ENCODE measurements at regions not wholly inside any gene's neighbourhood (a gene's known extent, or its start where the extent isn't known, plus 50 kb on each side); places are given as distances from the start of the nearest gene placed in this dataset.

DNA sequence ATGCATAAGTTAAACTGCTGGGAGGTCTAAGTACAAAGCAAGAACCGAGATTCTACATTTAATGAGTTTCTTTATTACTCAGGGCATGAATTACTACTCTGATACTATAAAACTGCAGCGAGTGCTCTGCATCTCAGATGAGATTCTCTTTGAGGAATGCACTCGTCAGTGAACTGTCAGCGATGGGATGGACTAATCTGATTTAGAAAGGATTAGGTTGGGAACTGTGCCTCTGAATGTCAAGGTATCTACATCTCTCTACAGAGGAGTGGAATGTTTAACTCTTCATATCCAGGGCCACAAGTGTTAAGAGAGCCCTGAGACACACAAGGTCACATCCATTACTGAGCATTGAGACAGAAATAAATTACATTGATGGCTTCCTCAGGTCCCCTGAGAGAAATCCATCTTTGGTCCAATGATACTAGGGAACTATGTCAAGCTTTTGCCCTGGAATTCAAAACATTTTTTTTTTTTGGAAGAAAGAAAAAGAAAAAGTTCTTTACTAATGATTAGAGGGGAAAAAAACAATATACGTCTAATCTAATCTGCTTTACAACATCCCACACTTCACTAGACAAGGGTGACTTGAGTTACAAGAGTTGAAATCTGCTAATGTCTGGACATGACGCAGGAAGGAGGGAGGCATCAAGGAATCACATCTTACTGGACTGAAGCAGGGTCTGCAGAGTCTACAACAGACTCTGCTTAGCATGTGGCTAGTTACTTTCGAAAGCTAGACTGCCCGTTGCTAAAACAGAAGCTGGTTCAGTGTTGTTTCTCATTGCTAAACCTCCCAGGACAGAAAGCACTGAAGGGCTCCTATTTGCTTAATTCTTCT lies 270.0 kb upstream of the TLE4 start:
- Histone ChIP-seq H3K4me3 (no peak overlapping the region), H3K27ac (no peak overlapping the region), H3K27me3 (replicated peaks) (no peaks in the 10 kb centered on the region), H3K4me1 (replicated peaks) (no peaks in the 10 kb centered on the region), H3K9me3 (replicated peaks) (no peaks in the 10 kb centered on the region), H3K36me3 (no peaks in the 10 kb centered on the region)
- no peak for DNase-seq (ENCODE audit: low read depth in 1 of 2, low spot score in 2 of 2)

DNA sequence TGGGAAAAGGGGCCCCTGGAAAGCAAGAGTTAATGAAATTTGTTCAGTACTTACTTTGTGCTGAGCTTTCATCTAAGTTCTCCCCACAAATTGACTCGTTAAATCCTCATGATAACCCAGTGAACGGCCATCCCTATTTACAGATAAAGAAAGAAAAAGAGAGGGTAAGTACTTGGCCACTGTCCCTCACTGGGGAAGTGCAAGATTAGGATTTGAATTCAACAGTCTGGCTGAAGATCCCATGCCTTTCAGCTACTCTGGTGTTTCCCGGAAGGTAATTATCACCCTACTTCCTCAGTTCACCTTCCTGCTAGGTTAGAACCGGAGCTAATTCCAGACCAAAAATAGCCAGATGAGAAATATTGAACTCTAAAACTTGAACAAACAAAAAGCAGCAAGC lies 269.2 kb upstream of the TLE4 start:
- no peaks in the 10 kb centered on the region for H3K27me3 ChIP-seq (replicated peaks)
- no peak for DNase-seq (ENCODE audit: low read depth in 1 of 2, low spot score in 2 of 2)
- H3K4me1 ChIP-seq (replicated peaks), result no peaks in the 10 kb centered on the region
- no peak overlapping the region for H3K4me3 ChIP-seq
- no peak overlapping the region for H3K27ac ChIP-seq
- H3K36me3 ChIP-seq, result no peaks in the 10 kb centered on the region
- H3K9me3 ChIP-seq (replicated peaks), result no peaks in the 10 kb centered on the region

DNA sequence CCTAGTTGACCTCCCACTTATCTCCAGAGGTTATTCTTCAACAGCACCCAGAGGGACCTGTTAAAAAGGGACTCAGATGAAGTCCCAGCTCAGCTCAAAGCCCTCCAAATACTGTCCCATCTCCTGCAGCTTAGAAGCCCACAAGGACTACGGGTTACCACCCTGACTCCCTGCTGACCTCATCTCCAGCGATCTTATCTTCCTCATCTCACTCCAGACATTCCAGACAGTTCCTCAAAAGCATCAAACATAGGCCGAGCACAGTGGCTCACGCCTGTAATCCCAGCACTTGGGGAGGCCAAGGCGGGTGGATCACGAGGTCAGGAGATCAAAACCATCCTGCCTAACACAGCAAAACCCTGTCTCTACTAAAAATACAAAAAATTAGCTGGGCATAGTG lies 263.8 kb upstream of the TLE4 start:
- H3K4me3 ChIP-seq, result no peak overlapping the region
- no peak for DNase-seq (ENCODE audit: low read depth in 1 of 2, low spot score in 2 of 2)
- H3K9me3 ChIP-seq (replicated peaks), result no peaks in the 10 kb centered on the region

DNA sequence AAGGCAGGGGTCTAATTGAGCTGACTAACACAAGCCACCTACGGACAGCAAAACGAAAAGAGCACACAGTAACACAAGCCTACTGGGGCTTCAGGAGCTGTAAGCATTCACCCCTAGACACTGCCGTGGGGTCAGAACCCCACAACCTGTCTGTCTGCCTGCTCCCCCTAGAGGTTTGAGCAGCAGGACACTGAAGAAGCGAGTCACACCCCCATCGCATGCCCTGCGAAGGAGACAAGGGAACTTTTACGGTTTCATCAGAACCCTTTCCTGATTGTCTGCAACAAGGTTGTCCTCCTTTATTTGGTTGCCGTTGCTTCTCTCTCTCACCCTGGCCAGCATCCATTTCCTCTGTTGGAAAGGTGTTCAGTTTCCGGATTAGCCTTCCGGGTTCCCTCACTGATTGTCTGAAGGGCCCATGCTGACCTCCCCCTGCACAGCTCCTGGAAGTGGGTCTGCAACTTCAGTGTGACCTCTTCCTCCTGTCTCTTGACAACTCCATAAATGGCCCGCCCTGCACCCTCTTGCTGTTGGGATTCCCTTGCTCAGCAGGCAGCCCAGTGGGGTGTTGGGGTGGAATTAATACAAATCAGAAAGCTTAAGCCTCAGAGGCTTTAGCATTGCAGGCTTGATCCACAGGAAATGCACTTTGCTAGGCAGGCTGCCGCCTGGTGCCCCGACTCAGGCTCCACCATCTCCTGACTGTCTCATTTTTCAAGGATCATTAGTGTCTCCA lies 258.9 kb upstream of the TLE4 start:
- Histone ChIP-seq H3K4me1 (replicated peaks) (no peaks in the 10 kb centered on the region), H3K9me3 (replicated peaks) (no peaks in the 10 kb centered on the region), H3K27me3 (replicated peaks) (no peaks in the 10 kb centered on the region), H3K36me3 (no peaks in the 10 kb centered on the region), H3K4me3 (no peak overlapping the region), H3K27ac (no peak overlapping the region)
- DNase-seq (ENCODE audit: low read depth in 1 of 2, low spot score in 2 of 2), result no peak

More for the DNA sequence above, 263.8 kb upstream of the TLE4 start:
- Histone ChIP-seq H3K36me3 (no peaks in the 10 kb centered on the region), H3K27ac (no peak overlapping the region), H3K27me3 (replicated peaks) (no peaks in the 10 kb centered on the region), H3K4me1 (replicated peaks) (no peaks in the 10 kb centered on the region)

DNA sequence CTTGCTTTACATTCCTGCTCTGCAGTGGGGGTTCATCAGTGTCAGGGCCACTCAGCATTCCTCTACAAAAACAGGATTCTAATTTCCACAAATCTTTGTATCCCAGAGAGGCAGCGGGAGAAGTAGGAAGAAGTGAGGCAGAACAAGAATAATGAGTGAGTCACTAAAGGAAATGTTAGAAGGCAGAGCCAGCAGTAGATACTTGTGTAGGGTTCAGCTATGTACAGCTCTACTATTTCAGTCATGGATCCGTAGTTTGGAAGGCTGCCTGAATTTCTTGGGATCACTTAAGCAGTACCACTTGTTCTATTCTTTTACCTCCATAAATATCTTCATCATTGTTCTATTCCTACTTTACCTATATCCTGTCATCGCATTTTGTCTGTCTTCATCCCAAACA lies 246.3 kb upstream of the TLE4 start:
- no peaks in the 10 kb centered on the region for H3K9me3 ChIP-seq (replicated peaks)
- no peak for DNase-seq (ENCODE audit: low read depth in 1 of 2, low spot score in 2 of 2)
- H3K27ac ChIP-seq, result no peak overlapping the region
- no peaks in the 10 kb centered on the region for H3K27me3 ChIP-seq (replicated peaks)
- H3K4me3 ChIP-seq, result no peak overlapping the region
- no peaks in the 10 kb centered on the region for H3K36me3 ChIP-seq
- no peaks in the 10 kb centered on the region for H3K4me1 ChIP-seq (replicated peaks)

DNA sequence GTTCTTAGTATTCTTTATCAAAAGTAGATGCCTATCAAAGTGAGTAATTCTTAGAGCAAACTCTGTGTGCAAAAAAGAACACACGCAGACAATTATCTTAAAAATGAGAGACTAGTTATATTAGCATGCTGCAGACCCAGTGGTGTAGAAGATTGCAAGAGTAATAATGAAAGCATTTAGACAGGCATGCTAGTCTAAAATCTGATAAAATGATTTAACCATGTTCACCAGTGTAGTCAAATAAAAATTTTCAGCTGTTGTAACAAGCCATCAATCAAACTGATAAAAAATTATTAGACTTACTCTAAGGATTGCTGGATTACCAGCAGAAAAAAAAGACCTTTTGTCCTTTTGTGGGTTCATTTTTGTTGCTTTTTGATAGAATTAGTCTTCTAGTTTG lies 241.9 kb upstream of the TLE4 start:
- H3K4me3 ChIP-seq, result no peak overlapping the region
- H3K9me3 ChIP-seq (replicated peaks), result no peaks in the 10 kb centered on the region
- no peaks in the 10 kb centered on the region for H3K27me3 ChIP-seq (replicated peaks)
- no peaks in the 10 kb centered on the region for H3K4me1 ChIP-seq (replicated peaks)
- H3K27ac ChIP-seq, result no peak overlapping the region
- H3K36me3 ChIP-seq, result no peaks in the 10 kb centered on the region
- no peak for DNase-seq (ENCODE audit: low read depth in 1 of 2, low spot score in 2 of 2)

DNA sequence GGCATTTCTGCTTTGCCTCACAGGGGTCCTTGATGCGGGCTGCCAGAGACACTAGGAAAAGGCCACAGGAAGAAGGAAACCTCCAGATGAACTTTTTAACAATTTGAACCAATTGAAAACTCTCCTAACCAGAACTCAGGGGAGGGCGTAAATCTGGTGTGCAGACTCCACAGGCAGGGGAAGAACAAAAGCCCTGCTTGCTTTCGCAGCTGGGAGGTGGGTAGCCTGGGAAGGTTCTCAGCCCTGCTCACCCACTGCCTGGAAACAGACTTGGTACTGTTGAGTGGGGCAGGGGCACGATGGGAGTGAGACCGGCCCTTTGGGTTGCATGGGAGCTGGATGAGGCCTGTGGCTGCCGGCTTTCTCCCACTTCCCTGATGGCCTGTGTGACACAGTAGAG lies 237.8 kb upstream of the TLE4 start:
- Histone ChIP-seq H3K4me1 (replicated peaks) (no peaks in the 10 kb centered on the region), H3K9me3 (replicated peaks) (peaks cover 6% of the 10 kb centered on the region; the same call in 1 of the 2 replicates)
- no peak for DNase-seq (ENCODE audit: low read depth in 1 of 2, low spot score in 2 of 2)

DNA sequence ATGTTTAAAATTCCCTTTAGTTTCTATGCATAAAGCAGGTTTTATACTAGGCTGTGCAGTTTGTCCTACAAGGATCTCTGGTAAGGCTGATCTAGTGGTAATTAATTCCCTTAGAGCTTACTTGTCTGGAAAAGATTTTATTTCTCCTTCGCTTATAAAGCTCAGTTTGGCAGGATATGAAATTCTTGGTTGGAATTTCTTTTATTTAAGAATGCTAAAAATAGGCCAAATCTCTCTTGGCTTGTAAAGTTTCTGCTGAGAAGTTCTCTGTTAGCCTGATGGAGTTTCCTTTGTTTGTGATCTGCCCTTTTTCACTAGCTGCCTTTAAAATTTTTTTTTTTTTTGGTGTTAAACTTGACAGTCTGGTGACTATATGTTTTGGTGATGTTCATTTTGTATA lies 237.1 kb upstream of the TLE4 start:
- H3K27ac ChIP-seq, result no peak overlapping the region
- no peaks in the 10 kb centered on the region for H3K36me3 ChIP-seq
- no peak overlapping the region for H3K4me3 ChIP-seq
- peaks cover 6% of the 10 kb centered on the region; the same call in 1 of the 2 replicates for H3K9me3 ChIP-seq (replicated peaks)
- no peak for DNase-seq (ENCODE audit: low read depth in 1 of 2, low spot score in 2 of 2)
- no peaks in the 10 kb centered on the region for H3K4me1 ChIP-seq (replicated peaks)
- H3K27me3 ChIP-seq (replicated peaks), result no peaks in the 10 kb centered on the region

More for the DNA sequence above, 237.8 kb upstream of the TLE4 start:
- no peak overlapping the region for H3K4me3 ChIP-seq
- H3K27ac ChIP-seq, result no peak overlapping the region
- H3K27me3 ChIP-seq (replicated peaks), result no peaks in the 10 kb centered on the region
- H3K36me3 ChIP-seq, result no peaks in the 10 kb centered on the region

DNA sequence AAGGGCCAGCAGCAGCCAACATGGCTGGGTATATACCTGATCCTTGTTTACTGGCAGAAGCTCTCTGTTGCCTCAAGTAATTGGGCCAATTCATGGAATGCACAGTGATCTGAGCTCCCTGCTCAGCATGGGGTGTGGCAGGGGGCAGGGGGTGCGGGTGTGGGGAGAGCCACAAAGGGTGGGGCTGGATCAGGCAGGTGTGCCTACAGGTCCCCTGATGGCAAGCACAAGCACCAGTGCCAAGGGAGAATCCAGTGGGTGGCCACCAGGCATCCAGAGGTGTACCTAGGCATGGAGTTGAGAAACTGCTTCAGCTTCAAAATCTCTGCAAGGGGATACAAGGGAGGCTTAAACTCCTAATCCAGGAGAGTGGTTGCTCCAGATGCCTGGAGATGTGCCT lies 235.8 kb upstream of the TLE4 start:
- Histone ChIP-seq H3K4me1 (replicated peaks) (no peaks in the 10 kb centered on the region), H3K36me3 (no peaks in the 10 kb centered on the region), H3K4me3 (no peak overlapping the region), H3K9me3 (replicated peaks) (peaks cover 6% of the 10 kb centered on the region; the same call in 1 of the 2 replicates), H3K27me3 (replicated peaks) (no peaks in the 10 kb centered on the region), H3K27ac (no peak overlapping the region)
- DNase-seq (ENCODE audit: low read depth in 1 of 2, low spot score in 2 of 2), result no peak

DNA sequence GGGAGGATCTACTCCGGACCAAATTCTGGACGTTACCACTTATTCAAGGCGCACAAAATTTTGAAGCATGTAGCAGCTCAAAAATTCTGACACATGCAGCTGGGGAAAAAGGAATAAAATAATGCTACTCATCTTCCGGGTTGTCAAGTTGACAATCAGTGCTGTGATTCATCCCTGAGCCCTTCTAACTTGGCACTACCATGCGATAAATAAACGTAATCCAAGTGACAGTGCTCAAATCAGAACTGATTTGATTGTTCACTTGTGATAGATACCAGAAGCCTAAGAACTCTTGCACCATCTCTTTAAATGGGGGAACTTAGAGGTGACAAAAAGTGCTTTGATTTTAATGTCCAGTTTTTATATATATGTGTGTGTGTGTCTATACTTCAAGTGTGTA lies 230.2 kb upstream of the TLE4 start:
- no peaks in the 10 kb centered on the region for H3K36me3 ChIP-seq
- no peak overlapping the region for H3K4me3 ChIP-seq
- H3K4me1 ChIP-seq (replicated peaks), result peaks cover 6% of the 10 kb centered on the region
- no peak overlapping the region for H3K27ac ChIP-seq
- H3K9me3 ChIP-seq (replicated peaks), result peaks cover 6% of the 10 kb centered on the region; the same call in 1 of the 2 replicates
- DNase-seq (ENCODE audit: low read depth in 1 of 2, low spot score in 2 of 2), result no peak
- H3K27me3 ChIP-seq (replicated peaks), result no peaks in the 10 kb centered on the region

DNA sequence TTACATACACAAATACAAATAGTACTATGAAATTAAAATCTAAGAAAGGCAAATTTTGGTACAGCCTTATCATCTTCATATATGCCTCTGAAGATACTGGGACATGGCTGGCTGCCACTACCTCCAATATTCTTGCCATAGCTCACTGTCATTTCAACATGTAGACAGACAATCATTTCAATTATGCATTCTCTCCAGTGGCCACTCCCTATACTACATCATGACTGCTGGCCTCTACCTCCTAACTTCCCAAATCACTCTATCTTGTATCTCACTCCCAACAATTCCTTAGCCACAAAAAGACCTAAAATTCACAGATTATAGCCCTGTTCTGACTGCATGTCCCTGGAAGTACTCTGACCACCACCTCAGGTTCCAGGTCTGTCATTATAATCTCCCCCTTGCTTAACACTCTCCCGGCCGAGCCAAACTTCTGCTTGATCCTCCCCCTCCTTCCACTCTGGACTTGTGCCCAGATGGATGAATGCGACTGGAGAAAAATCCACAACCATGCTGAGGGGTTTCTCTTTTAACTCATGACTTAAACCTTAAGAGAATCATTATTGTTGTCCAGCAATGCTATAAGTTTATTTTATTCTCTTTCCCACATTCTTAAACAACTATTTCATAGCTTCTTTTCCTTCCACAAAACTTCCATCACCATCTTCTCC lies 225.3 kb upstream of the TLE4 start:
- Histone ChIP-seq H3K4me3 (no peak overlapping the region), H3K27me3 (replicated peaks) (no peaks in the 10 kb centered on the region), H3K9me3 (replicated peaks) (no peaks in the 10 kb centered on the region), H3K4me1 (replicated peaks) (peaks cover 17% of the 10 kb centered on the region), H3K36me3 (no peaks in the 10 kb centered on the region), H3K27ac (peak overlapping the region; percentile 47)
- peak in 1 of 2 experiments; percentile 58 for DNase-seq (ENCODE audit: low read depth in 1 of 2, low spot score in 2 of 2)

DNA sequence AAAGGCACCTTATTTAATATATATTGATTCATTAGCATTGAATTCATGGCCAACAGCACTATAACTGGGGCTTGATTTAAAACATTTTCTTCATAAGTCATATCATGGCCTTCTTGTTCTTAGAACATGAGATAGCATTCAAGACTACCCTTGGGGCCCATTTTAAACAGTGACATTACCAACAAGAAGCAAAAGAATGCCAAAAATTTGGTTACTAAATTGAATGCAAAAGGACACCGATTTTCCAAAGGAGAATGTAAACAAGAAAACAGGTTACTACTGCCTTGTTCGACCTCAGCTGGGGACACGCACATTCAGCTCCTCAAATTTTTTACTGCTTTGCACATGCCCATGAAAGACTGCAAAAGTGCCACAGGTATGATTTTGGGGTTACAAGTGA lies 219.4 kb upstream of the TLE4 start:
- H3K27ac ChIP-seq, result peak overlapping the region; percentile 13
- H3K36me3 ChIP-seq, result no peaks in the 10 kb centered on the region
- H3K27me3 ChIP-seq (replicated peaks), result no peaks in the 10 kb centered on the region
- DNase-seq (ENCODE audit: low read depth in 1 of 2, low spot score in 2 of 2), result peak in 1 of 2 experiments; percentile 31
- H3K4me1 ChIP-seq (replicated peaks), result peaks cover 32% of the 10 kb centered on the region
- H3K9me3 ChIP-seq (replicated peaks), result no peaks in the 10 kb centered on the region
- no peak overlapping the region for H3K4me3 ChIP-seq

DNA sequence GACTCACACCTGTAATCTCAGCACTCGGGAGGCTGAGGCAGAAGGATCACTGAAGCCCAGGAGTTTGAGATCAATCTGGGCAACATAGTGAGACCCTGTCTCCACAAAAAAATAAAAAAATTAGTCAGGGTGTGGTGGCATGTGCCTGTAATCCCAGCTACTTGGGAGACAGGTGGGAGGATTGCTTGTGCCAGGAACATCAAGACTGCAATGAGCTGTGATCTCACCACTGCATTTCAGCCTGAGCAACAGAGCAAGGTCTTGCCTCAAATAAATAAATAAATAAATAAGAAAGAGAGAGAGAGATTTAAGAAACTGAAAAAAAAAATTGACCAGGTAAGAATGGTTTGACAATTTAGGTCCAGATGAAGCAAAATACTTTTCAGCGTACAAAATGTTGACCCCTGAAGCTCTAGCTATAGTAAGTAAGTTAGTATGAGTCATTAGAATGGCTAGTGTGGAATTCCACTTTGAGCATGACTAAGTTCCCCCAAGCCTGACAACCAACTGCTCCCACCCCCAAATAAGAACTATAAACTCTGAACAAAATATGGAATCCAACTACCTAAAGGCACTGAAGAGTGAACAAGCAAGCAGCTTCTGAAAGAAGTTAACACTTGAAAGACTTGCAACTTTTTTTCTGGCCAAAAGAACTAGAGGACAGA lies 217.8 kb upstream of the TLE4 start:
- Histone ChIP-seq H3K4me1 (replicated peaks) (peaks cover 28% of the 10 kb centered on the region), H3K27ac (peak overlapping the region; percentile 59), H3K4me3 (no peak overlapping the region)

More for the DNA sequence above, 217.8 kb upstream of the TLE4 start:
- DNase-seq (ENCODE audit: low read depth in 1 of 2, low spot score in 2 of 2), result peak in 1 of 2 experiments; percentile 54
- H3K36me3 ChIP-seq, result no peaks in the 10 kb centered on the region
- no peaks in the 10 kb centered on the region for H3K27me3 ChIP-seq (replicated peaks)
- H3K9me3 ChIP-seq (replicated peaks), result no peaks in the 10 kb centered on the region
